ENCODE measurements at regions not wholly inside any gene's neighbourhood (a gene's known extent, or its start where the extent isn't known, plus 50 kb on each side); places are given as distances from the start of the nearest gene placed in this dataset.

GRCh38 chr17:77396610-77397009 lies 255.8 kb downstream of the SEC14L1 start:
- DNase-seq = no peak

- DNase-seq = no peak
Measured at GRCh38 chr17:77398274-77398673, 257.5 kb downstream of the SEC14L1 start.

DNA sequence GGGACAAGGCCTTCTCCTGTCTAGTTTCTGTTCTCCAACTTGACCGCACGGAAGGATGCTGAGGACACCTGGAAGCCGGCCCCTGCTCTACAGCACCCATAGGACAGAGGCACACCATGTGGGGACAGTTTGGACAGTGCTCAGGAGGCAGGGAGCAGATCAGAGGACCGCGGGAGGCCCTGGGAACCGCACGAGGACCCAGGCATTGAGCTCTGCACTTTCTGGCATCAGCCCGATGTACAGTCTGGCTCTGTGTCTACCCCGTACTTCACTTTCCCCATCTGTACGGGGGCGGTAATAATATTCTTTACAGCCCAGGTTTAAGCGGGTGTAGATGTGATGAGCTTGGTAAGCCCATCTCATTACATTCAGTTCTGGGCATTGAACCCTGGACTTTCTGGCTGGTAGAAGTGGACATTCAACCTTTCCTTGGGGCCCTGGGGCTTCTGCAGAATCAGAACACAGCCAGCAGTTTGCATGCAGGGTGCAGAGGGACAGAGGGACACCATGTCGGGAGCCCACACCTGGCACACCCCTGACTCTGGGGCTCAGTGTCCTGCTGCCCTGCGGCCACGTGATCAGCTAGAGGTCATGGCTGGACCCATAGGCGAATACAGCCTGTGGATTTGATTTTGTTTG lies 258.7 kb downstream of the SEC14L1 start:
- DNase-seq = no peak

GRCh38 chr17:77400445-77400870 lies 259.7 kb downstream of the SEC14L1 start:
- peak; percentile 47 to 79 (median 66) for DNase-seq

GRCh38 chr17:77402159-77402731 lies 261.5 kb downstream of the SEC14L1 start:
- no peak for DNase-seq

DNA sequence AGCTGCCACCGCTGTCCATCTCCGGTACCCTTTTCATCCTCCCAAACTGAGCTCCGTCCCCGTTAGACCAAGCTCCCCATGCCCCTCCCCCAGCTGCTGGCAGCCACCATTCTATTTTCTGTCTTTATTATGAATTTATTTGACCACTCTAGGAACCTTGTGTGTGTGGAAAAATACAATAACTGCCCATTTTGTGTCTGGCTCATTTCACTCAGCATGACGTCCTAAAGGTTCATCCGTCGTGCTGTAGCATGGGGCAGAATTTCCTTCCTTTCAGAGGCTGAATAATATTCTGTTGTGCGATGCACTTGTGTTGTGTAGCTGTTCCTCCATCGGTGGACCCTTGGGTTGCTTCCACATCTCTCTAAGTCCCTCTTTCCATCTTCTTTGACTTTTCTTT lies 263.1 kb downstream of the SEC14L1 start:
- DNase-seq = no peak

GRCh38 chr17:77404812-77405581 lies 264.2 kb downstream of the SEC14L1 start:
- peak; percentile 60 to 92 (median 72) for DNase-seq

DNA sequence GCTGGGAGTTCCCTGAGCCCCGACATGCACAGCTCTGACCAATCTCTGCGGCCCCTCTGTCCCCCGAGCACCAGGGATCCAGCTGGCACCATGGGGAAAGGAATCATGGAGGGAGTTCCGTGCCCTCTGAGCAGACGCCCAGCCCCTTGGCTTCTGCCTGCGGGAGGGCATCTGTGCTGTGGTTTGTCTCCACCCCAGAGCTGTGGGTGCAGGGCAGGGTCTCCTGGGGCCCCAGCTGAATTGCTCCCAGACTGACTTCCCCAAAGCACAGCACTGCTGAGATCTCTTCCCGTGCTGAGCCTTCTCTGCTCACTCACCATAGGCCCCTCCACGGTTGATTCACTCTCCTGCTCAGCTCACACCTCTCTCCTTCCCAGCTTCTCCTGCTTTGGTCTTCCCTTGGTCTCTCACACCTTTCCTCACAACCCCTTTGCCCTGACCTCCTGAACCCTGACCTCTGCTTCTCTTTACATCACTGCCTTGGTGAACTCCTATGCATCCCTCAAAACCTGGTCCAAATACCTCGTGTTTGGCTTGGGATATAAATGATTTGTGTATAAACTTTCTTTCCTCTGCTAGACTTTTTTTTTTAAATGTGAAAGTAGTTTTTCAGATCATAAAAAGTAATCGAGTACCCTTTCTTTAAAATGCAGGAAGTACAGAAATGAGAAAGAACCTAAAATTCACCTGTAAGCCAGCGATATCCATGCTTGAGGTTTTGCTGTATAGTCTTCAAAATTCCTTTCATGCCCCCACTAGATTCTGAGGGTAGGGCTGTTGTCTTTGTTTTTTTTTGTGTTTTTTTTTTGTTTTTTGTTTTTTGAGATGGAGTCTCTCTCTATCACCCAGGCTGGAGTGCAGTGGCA lies 265.3 kb downstream of the SEC14L1 start:
- peak in 1 of 5 donors; percentile 32 for DNase-seq

DNA sequence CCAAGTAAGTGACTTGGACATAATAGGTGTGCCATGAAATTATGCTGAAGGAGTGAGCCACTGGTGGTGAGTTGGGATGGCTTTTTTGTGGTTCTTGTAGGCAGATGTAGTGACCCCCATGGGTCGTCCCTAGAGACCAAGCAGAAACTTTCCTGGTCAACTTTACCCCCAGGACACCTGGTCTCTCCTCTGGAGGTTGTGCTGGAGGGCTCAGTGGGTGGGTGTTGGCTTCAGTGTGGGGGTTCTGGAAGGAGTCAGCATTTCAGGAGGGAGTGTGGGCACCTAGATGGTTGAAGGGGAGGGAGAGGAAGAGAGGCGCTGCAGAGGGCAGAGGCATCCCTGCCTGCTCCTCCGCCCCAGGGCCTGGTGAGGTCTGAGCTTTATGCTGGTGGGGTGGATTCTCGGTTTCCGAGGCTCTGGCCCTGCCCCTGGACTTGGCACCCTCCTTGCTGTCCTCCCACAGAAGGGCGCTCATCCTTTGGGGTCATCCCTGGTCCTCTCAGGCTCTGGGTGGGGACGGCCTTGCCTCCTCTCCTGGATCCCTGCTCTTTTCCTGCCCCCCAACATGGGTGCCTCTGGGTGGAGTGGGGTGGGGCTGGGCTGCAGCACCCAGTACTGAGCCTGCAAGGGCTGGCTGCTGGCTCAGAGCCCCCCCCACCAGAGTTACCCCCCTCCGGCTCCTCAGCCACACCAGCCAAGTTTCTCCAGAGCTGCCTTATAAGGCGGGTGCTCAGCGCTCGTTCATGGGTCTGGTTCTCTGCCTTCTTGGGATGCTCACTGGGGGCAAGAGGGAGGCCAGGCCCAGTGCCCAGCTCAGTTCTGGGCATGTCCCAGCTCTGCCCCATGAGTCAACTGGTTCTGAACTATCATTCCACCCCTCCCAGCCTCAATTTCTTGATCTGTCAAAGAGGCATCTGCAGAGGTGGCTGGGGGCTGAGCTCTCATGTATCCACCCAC lies 266.8 kb downstream of the SEC14L1 start:
- DNase-seq = no peak

DNA sequence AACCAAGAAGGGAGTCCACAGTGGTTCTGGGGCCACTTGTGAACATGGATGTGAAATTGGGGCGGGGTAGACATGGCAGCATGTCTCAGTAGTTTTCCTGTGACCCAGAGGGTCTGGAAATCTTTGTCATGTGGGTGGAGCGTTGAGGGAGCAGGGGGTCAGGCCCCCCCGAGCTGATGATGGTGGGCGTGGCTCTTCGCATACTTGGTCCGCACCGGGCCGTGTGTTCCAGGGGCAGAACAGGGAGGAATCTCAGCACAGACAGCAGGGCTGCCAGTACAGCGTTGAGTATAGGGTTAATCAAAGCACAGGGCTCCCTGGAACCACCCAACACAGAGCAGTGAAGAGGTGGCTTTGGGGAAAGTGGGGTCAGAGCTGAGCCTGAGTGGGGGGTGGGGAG lies 267.5 kb downstream of the SEC14L1 start:
- DNase-seq = no peak

DNA sequence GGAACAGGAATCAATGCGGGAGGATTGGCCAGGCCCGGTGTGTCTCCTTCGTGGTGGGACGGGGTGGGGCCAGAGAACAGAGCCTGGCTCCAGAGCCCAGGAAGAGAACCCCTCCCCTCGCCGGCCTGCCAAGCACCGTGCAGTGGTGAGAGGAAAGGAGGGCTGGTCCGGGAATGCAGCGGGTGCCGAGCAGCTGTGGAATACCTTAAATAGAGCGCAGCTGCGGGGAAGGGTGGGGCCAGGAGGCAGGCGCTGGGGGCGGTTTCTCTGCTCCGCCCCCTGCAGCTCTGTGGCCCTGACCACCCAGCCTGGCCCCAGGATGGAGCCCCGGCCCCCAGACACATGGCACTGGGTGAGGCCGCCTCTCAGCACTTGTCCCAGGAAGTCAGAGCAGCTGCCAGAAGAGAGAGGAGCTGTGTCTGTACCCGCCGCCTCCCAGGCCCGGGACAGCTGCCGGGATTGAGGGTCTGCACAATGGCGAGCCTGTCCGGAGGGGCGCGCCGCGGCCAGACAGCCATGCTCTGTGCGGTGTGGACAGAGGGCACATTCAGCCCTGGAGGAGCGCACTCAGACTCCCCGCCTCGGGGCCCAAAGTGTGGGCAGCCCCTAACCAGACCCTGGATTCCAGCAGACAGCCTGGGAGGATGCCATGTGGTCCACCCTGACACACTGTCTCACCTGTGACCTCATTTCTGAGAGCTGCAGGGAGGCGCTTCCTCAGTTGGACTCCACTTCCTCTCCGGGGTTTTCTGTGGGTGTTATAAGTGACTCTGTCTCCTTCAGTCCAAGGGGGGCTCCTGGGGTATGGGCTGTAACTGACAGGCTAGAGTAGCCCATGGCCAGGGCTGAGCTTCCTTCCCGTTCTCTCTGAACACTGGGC lies 268.8 kb downstream of the SEC14L1 start:
- DNase-seq = peak in 3 of 5 donors; percentile 35 to 53 (median 44)

GRCh38 chr17:77410470-77410869 lies 269.7 kb downstream of the SEC14L1 start:
- no peak for DNase-seq

- no peak for DNase-seq
Measured at GRCh38 chr17:77414811-77415400, 274.1 kb downstream of the SEC14L1 start.

DNA sequence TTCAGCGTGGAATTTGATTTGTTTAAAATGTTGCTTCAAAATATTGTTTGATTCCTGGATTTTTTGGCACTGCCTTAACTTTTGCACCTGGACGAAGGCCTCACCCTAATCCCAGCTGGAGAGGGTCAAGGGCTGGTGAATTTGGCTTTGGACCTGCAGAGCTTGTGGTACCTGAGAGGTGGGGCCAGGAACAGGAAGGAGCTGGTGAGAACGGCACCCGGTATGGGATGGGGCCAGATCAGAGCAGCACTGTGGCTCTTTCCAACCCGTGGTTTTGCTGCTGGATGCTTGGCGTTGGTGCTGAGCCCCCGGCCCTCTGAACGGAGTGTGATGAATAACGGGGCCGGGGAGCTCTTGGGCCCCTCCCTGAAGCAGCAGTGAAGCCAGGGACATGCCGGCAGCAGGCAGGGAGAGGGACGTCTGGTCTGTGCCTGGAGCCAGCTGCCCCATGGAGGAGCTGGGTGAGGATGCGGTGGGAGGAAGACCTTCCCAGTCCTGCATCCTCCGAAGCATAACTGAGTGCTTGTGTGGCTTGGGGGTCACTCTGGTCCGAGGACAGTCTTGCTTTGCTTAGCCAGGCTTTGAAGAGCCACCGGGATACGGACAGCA lies 275.4 kb downstream of the SEC14L1 start:
- no peak for DNase-seq

GRCh38 chr17:77417575-77417974 lies 276.8 kb downstream of the SEC14L1 start:
- no peak for DNase-seq

- DNase-seq = no peak
Measured at GRCh38 chr17:77418609-77419008, 277.8 kb downstream of the SEC14L1 start.

- no peak for DNase-seq
Measured at GRCh38 chr17:77419095-77419494, 278.3 kb downstream of the SEC14L1 start.

DNA sequence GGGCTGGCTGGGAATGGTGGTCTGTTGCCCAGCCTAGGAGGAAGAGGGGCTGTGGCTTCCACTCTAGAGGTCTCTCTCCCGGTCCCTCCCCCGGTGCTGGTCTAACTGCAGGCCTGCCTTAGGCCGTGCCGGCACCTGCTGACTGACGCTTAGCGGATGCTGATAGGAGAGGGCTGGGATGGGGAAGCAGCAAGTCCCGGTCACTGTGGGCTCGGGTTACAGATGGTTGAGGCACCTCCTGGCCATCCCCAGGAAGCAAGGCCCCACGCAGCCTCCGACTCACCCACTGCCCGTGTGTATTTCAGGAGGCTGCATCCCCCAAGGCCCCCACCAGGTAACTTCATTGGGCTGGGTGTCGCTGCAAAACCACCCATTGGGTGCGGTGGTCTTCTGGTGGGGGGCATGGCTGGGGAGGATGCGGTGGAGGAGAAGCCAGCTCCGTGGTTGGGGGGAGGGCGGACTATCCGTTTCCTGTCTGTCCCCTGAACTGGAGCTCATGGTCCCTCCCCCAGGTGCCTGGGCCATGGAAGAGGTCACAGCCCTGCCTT lies 278.9 kb downstream of the SEC14L1 start:
- no peak for DNase-seq

DNA sequence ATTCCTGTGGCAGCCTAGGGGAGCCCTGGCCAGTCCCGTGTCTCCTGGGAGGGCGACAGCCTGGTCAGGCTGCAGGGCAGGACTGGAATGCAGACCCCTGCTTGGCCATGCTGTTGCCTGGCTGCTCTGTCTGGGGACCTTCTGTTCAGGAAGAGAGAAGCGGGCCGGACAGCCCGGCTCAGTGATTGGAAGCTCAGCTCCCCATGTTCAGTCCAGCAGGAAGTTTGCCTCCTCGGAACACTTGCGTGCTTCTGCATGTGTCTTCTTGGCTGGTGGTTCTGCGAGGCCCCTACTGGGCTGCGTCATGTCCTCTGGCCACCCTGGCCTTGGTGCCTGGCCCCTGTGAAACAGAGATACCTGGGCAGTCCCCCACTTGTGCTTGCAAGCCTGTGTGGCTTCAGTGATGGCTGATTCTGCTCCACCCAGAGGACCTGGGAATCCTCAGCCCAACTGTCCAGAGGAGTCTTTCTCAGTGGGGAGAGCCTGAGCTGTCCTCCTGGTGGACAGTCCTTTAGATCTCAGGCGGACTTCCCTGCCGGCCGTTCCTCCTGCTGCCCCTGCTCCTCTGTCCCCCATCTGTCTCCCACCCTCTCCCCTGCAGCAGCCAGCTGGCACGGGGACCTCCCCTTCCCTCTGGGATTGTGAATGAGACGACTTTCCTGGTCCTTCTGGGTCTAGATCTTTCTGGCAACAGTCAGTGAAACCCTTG lies 279.5 kb downstream of the SEC14L1 start:
- DNase-seq = no peak
